GM12892 (cell line): ENCODE measurements at regions not wholly inside any gene's neighbourhood (a gene's known extent, or its start where the extent isn't known, plus 50 kb on each side); places are given as distances from the start of the nearest gene placed in this dataset.

ENCODE experiments used
- POLR2A ChIP-seq: IDR thresholded peaks from 2 replicates; pipeline ENCODE4 v1.6.1; 2011; ENCODE audit warnings: low read depth, low read length, control low read depth
- POLR2AphosphoS5 ChIP-seq: IDR thresholded peaks from 2 replicates; pipeline ENCODE4 v1.6.1; 2011; ENCODE audit warnings: low read depth, low read length, control low read depth

DNA sequence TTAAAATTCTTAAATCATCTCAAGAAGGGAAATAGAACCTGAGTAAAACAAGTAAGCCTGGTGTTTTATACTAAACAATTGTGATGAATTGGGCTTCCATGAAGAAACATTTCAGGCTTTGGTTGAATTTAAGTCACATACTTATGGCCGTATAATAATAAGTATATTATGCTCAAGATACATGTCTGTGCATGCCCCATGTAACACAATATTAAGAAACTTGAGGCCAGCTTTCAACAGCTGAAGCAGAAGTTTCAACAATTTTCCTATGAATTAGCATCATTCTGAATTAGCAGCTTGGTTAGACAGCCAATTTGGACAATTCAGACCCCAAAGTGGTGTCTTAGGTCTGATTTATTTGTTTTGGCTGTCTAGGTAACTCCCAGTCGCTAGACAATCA is 243.7 kb downstream of the MYLK4 start:
- TF ChIP-seq POLR2AphosphoS5 (no peak), POLR2A (no peak)
